CD14-positive monocyte (primary cell): ENCODE measurements at regions not wholly inside any gene's neighbourhood (a gene's known extent, or its start where the extent isn't known, plus 50 kb on each side); places are given as distances from the start of the nearest gene placed in this dataset.

Experiments used
- DNase-seq, 3 donors: peaks; one replicate each; pipeline ENCODE4 v3.0.0-alpha.2; 2011 to 2022
- H2AFZ ChIP-seq: 2 replicates; pipeline ENCODE4 v1.6.0; 2012; ENCODE audit warnings: mild to moderate bottlenecking, low read depth, low read length, inconsistent platforms; ENCODE audit not compliant: insufficient read depth, poor library complexity, severe bottlenecking
- H3K27ac ChIP-seq, 2 donors: 1 replicate in 1 of 2; 2 replicates in 1 of 2; pipeline ENCODE4 v1.5.1; 2012 to 2013; ENCODE audit warnings: low read length in 2 of 2, control low read depth in 1 of 2, inconsistent platforms in 1 of 2, low read depth in 1 of 2, mild to moderate bottlenecking in 1 of 2
- H3K27me3 ChIP-seq, 2 donors: one replicate each; pipeline versions ENCODE4 v1.6.0 to v1.6.1; 2011 to 2013; ENCODE audit warnings: low read length in 2 of 2; ENCODE audit not compliant: control insufficient read depth in 2 of 2, insufficient read depth in 2 of 2
- H3K36me3 ChIP-seq, 2 donors: replicated peaks in 1 of 2; 1 replicate in 1 of 2; 2 replicates in 1 of 2; pipeline versions ENCODE4 v1.5.1 to v1.6.1; 2012 to 2013; ENCODE audit warnings: low read length in 2 of 2, control low read depth in 1 of 2, inconsistent platforms in 1 of 2, mild to moderate bottlenecking in 1 of 2; ENCODE audit not compliant: insufficient read depth in 2 of 2, control insufficient read depth in 1 of 2
- H3K4me1 ChIP-seq, 2 donors: 1 replicate in 1 of 2; 2 replicates in 1 of 2; pipeline versions ENCODE4 v1.5.1 to v1.6.1; 2012 to 2013; ENCODE audit warnings: low read length in 2 of 2, control low read depth in 1 of 2, inconsistent platforms in 1 of 2, mild to moderate bottlenecking in 1 of 2, moderate library complexity in 1 of 2; ENCODE audit not compliant: insufficient read depth in 2 of 2, control insufficient read depth in 1 of 2
- H3K4me2 ChIP-seq: replicated peaks from 2 replicates; pipeline ENCODE3; 2012; ENCODE audit warnings: low read length, moderate library complexity, mild to moderate bottlenecking; ENCODE audit not compliant: poor library complexity, severe bottlenecking; ENCODE audit errors: extremely low read depth
- H3K4me3 ChIP-seq, 3 experiments: fragments of 200-600 bp in 1 of 3; sonication (generic) in 1 of 3; replicated peaks in 1 of 3; 1 replicate in 2 of 3; 2 replicates in 1 of 3; pipeline ENCODE4 v1.5.1; 2011 to 2013; ENCODE audit warnings: low read length in 3 of 3, mild to moderate bottlenecking in 3 of 3, control low read depth in 2 of 3, low read depth in 2 of 3, inconsistent platforms in 1 of 3, moderate library complexity in 1 of 3
- H3K79me2 ChIP-seq: 2 replicates; pipeline ENCODE4 v1.6.0; 2012; ENCODE audit warnings: mild to moderate bottlenecking, control low read depth, inconsistent platforms, low read length, moderate library complexity; ENCODE audit not compliant: insufficient read depth
- H3K9ac ChIP-seq: 2 replicates; pipeline ENCODE4 v1.6.0; 2017; ENCODE audit warnings: low read length, mild to moderate bottlenecking; ENCODE audit not compliant: insufficient read depth, poor library complexity, severe bottlenecking
- H3K9me3 ChIP-seq, 2 donors: replicated peaks in 1 of 2; 1 replicate in 1 of 2; 2 replicates in 1 of 2; pipeline versions ENCODE4 v1.5.1 to v1.6.1; 2012 to 2013; ENCODE audit warnings: low read length in 2 of 2, control low read depth in 1 of 2; ENCODE audit not compliant: control insufficient read depth in 1 of 2, insufficient read depth in 1 of 2
- H4K20me1 ChIP-seq: 2 replicates; pipeline ENCODE4 v1.6.0; 2012; ENCODE audit warnings: mild to moderate bottlenecking, low read length, control low read depth, moderate library complexity; ENCODE audit not compliant: insufficient read depth
- H3K27ac Mint-ChIP-seq, 7 donors: one replicate each; pipeline ENCODE4 v1.8.0; 2020; ENCODE audit warnings: mild to moderate bottlenecking in 7 of 7, mixed read lengths in 7 of 7, moderate library complexity in 6 of 7, inconsistent platforms in 2 of 7
- H3K27me3 Mint-ChIP-seq, 3 donors: one replicate each; pipeline ENCODE4 v1.8.0; 2021 to 2022; ENCODE audit warnings: low read depth in 3 of 3, mild to moderate bottlenecking in 3 of 3, mixed read lengths in 3 of 3, moderate library complexity in 3 of 3, inconsistent platforms in 1 of 3
- H3K36me3 Mint-ChIP-seq, 2 donors: one replicate each; pipeline ENCODE4 v1.8.0; 2020; ENCODE audit warnings: mixed read lengths in 2 of 2, inconsistent platforms in 1 of 2, mild to moderate bottlenecking in 1 of 2
- H3K4me1 Mint-ChIP-seq: one replicate; pipeline ENCODE4 v1.8.0; 2020; ENCODE audit warnings: mild to moderate bottlenecking, mixed read lengths
- H3K4me3 Mint-ChIP-seq, 2 donors: one replicate each; pipeline ENCODE4 v1.8.0; 2020; ENCODE audit warnings: mild to moderate bottlenecking in 2 of 2, mixed read lengths in 2 of 2, moderate library complexity in 1 of 2
- H3K9me3 Mint-ChIP-seq, 7 donors: one replicate each; pipeline ENCODE4 v1.8.0; 2020 to 2022; ENCODE audit warnings: mixed read lengths in 7 of 7, mild to moderate bottlenecking in 6 of 7, moderate library complexity in 6 of 7, inconsistent platforms in 2 of 7
- WGBS: methylation state at CpG from one replicate; pipeline ENCODE4 v1.1.5; 2013; ENCODE audit warnings: missing lambda C conversion rate; ENCODE audit not compliant: insufficient coverage; 5-methylcytosine and 5-hydroxymethylcytosine counted together
- intact Hi-C, 2 donors: fragments of 100-400 bp; cut with micrococcal nuclease; formaldehyde crosslinking; loops; one replicate each; pipeline versions ENCODE4 v1.15.0 to v1.15.1; 2023
- TF ChIP-seq, protein P1 (sequence below): fragments of 200-600 bp; IDR thresholded peaks from one replicate; pipeline ENCODE4 v1.8.0; 2022; ENCODE audit warnings: antibody characterized with exemption, mild to moderate bottlenecking

- 100% methylated on average over 1 of the region's 9 CpGs for WGBS
- Histone ChIP-seq H3K79me2 (no peaks in the 10 kb centered on the region), H3K27me3 (peaks cover 2 to 3% of the 10 kb centered on the region in 2 donors), H2AFZ (no peak overlapping the region), H3K4me3 (no peak overlapping the region), H3K36me3 (no peaks in the 10 kb centered on the region), H3K9ac (no peak overlapping the region), H3K4me2 (no peak overlapping the region), H3K27ac (no peak overlapping the region), H3K9me3 (no peaks in the 10 kb centered on the region), H4K20me1 (no peaks in the 10 kb centered on the region), H3K4me1 (no peaks in the 10 kb centered on the region)
- intact Hi-C loops: no loop called here
- Mint-ChIP-seq H3K36me3 (no peaks in the 10 kb centered on the region), H3K27ac (no peak overlapping the region), H3K4me3 (no peak overlapping the region), H3K27me3 (peaks cover 0 to 11% (median 11%) of the 10 kb centered on the region in 3 donors), H3K9me3 (peaks cover 0 to 2% (median 0%) of the 10 kb centered on the region in 7 donors), H3K4me1 (no peaks in the 10 kb centered on the region)
- TF ChIP-seq, protein P1, sequence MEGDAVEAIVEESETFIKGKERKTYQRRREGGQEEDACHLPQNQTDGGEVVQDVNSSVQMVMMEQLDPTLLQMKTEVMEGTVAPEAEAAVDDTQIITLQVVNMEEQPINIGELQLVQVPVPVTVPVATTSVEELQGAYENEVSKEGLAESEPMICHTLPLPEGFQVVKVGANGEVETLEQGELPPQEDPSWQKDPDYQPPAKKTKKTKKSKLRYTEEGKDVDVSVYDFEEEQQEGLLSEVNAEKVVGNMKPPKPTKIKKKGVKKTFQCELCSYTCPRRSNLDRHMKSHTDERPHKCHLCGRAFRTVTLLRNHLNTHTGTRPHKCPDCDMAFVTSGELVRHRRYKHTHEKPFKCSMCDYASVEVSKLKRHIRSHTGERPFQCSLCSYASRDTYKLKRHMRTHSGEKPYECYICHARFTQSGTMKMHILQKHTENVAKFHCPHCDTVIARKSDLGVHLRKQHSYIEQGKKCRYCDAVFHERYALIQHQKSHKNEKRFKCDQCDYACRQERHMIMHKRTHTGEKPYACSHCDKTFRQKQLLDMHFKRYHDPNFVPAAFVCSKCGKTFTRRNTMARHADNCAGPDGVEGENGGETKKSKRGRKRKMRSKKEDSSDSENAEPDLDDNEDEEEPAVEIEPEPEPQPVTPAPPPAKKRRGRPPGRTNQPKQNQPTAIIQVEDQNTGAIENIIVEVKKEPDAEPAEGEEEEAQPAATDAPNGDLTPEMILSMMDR: no peak
- DNase-seq: no peak
Observed at GRCh38 chr15:29959384-29960137, 123.2 kb upstream of the GOLGA8J start.

DNA sequence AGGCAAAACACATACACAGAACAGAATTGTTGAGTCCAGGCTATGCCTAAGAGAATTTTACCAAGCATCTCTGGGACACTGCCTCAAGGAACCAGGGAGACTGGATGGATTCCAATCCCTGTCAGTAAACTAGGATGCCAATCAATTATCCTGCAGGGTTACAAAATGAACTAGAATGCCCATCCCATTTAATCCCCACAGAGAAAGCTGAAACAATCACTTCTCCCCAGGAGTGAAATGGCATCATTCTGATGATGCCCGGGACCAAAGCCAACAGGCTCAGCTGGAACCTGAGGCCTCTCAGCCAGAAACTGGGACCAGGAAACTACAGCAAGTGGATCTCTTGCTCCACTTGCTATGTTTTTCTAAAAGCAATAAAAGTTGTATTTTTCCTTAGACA, 130.0 kb upstream of the TJP1 start:
- H3K36me3 ChIP-seq: no peaks in the 10 kb centered on the region
- Mint-ChIP-seq H3K36me3 (no peaks in the 10 kb centered on the region), H3K4me1 (no peaks in the 10 kb centered on the region), H3K27ac (no peak overlapping the region), H3K9me3 (peaks cover 0 to 3% (median 0%) of the 10 kb centered on the region in 7 donors), H3K27me3 (peaks cover 2 to 5% (median 2%) of the 10 kb centered on the region in 3 donors), H3K4me3 (no peak overlapping the region)
- H3K4me3 ChIP-seq: no peak overlapping the region
- H3K27ac ChIP-seq: no peak overlapping the region
- H3K9me3 ChIP-seq: no peaks in the 10 kb centered on the region
- H3K27me3 ChIP-seq: peaks cover 0 to 3% of the 10 kb centered on the region in 2 donors
- H2AFZ ChIP-seq: no peak overlapping the region
- H3K4me1 ChIP-seq: no peaks in the 10 kb centered on the region
- no peak for DNase-seq
- no peaks in the 10 kb centered on the region for H4K20me1 ChIP-seq
- intact Hi-C loops: no loop called here
- WGBS: 86% methylated on average over 1 of the region's 1 CpG
- H3K9ac ChIP-seq: no peak overlapping the region
- TF ChIP-seq, protein P1: no peak
- no peaks in the 10 kb centered on the region for H3K79me2 ChIP-seq
- H3K4me2 ChIP-seq: no peak overlapping the region
